ENCODE measurements at regions not wholly inside any gene's neighbourhood (a gene's known extent, or its start where the extent isn't known, plus 50 kb on each side); places are given as distances from the start of the nearest gene placed in this dataset.

DNA sequence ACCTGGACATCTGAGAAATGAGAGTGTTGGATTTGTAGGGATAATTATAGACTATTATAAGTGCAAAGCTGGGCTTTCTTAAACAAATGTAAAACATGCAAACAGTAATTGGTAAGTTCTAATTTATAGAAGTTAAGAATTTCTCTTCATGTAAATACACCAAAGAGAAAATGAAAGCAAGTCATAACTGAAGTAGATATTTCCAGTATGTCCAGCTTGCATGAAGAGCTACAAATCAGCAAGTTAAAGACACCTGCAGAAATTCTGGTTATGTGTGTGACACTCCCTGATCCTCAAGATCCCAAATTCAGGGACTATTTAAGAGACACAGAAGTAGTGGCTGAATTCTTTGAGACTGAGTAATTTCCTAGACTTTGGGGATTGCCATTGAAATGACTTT, 308.9 kb downstream of the TLE4 start:
- Mint-ChIP-seq H3K27me3 (ENCODE audit: low read depth) (peaks cover 6% of the 10 kb centered on the region), H3K4me3 (ENCODE audit: unreplicated experiment) (no peak overlapping the region), H3K36me3 (ENCODE audit: low read depth) (no peaks in the 10 kb centered on the region), H3K4me1 (ENCODE audit: low read depth) (no peaks in the 10 kb centered on the region), H3K27ac (ENCODE audit: unreplicated experiment) (no peak overlapping the region), H3K9me3 (ENCODE audit: low read depth) (peaks cover 4% of the 10 kb centered on the region)
- TF ChIP-seq, protein P1, sequence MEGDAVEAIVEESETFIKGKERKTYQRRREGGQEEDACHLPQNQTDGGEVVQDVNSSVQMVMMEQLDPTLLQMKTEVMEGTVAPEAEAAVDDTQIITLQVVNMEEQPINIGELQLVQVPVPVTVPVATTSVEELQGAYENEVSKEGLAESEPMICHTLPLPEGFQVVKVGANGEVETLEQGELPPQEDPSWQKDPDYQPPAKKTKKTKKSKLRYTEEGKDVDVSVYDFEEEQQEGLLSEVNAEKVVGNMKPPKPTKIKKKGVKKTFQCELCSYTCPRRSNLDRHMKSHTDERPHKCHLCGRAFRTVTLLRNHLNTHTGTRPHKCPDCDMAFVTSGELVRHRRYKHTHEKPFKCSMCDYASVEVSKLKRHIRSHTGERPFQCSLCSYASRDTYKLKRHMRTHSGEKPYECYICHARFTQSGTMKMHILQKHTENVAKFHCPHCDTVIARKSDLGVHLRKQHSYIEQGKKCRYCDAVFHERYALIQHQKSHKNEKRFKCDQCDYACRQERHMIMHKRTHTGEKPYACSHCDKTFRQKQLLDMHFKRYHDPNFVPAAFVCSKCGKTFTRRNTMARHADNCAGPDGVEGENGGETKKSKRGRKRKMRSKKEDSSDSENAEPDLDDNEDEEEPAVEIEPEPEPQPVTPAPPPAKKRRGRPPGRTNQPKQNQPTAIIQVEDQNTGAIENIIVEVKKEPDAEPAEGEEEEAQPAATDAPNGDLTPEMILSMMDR (IDR thresholded peaks at IDR 0.05) = no peak
- no peak for DNase-seq (ENCODE audit: low spot score)

DNA sequence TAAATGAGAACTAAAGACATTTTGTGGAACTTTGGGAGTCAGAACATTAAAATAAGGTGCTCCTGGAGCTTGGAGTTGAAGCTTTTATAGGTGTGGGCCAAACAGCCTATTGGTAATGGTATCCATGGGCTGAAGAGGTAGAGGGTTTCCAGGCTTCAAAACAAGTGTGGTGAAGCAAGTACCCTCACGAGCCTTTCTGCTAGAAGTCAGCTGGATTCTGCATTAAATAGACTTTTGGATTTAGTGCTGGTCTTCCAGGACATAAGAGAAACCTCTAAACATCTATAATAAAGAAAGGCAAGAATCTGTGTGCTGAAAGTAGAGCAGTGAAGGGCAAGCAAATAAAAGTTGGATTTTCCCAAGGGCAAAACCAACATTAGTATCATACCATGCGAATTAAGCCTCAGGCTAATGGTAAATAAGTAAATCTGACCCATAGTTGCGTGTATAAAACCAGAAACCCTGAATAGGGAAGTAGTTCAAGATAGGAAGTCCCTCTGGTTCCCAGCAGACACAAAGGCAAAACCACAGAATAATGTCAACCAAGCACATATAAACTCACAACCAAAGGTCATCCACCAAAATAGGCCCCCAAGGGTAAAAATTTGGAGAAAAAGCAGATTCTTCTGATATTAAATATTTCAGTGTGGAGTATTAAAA, 306.3 kb downstream of the TLE4 start:
- H3K4me3 Mint-ChIP-seq (ENCODE audit: unreplicated experiment) = no peak overlapping the region
- peaks cover 8% of the 10 kb centered on the region for H3K9me3 Mint-ChIP-seq (ENCODE audit: low read depth)
- H3K4me1 Mint-ChIP-seq (ENCODE audit: low read depth) = no peaks in the 10 kb centered on the region
- H3K27me3 Mint-ChIP-seq (ENCODE audit: low read depth) = peaks cover 2% of the 10 kb centered on the region
- H3K27ac Mint-ChIP-seq (ENCODE audit: unreplicated experiment) = no peak overlapping the region
- DNase-seq (ENCODE audit: low spot score) = no peak
- TF ChIP-seq, protein P1 (IDR thresholded peaks at IDR 0.05) = no peak
- peaks cover 3% of the 10 kb centered on the region for H3K36me3 Mint-ChIP-seq (ENCODE audit: low read depth)

DNA sequence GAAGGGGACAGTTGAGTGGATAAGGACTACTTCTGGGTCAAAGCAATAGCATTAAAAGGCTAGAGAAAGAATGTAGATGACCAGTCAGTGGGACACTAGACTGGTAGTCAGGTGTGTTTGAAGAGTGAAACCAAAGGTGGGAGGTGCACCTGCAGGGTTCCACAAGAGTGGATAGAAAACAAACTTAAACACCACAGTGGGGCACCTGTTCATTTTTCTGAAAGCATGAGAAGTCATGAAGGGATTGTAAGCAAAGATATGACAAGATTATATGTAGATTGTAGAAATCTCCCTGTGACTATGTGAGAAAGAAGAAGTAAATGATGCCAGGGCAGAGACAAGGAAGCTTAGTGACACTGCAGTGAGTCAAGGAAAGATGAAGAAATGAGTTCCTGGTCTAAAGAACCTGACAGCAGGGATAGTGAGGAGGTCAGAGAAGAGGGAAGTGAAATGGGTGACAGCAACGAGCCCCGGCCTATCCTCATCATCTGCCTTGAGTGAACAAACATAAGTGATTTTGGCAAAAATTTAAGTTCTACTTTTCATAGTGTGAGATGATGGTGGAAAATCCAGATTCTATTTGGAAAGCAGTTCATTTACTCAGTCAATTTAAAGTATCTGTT, 296.9 kb downstream of the TLE4 start:
- Mint-ChIP-seq H3K27ac (ENCODE audit: unreplicated experiment) (no peak overlapping the region), H3K4me3 (ENCODE audit: unreplicated experiment) (no peak overlapping the region), H3K4me1 (ENCODE audit: low read depth) (no peaks in the 10 kb centered on the region), H3K27me3 (ENCODE audit: low read depth) (peaks cover 8% of the 10 kb centered on the region), H3K36me3 (ENCODE audit: low read depth) (peaks cover under 1% of the 10 kb centered on the region), H3K9me3 (ENCODE audit: low read depth) (no peaks in the 10 kb centered on the region)
- DNase-seq (ENCODE audit: low spot score) = no peak
- TF ChIP-seq, protein P1 (IDR thresholded peaks at IDR 0.05) = no peak

DNA sequence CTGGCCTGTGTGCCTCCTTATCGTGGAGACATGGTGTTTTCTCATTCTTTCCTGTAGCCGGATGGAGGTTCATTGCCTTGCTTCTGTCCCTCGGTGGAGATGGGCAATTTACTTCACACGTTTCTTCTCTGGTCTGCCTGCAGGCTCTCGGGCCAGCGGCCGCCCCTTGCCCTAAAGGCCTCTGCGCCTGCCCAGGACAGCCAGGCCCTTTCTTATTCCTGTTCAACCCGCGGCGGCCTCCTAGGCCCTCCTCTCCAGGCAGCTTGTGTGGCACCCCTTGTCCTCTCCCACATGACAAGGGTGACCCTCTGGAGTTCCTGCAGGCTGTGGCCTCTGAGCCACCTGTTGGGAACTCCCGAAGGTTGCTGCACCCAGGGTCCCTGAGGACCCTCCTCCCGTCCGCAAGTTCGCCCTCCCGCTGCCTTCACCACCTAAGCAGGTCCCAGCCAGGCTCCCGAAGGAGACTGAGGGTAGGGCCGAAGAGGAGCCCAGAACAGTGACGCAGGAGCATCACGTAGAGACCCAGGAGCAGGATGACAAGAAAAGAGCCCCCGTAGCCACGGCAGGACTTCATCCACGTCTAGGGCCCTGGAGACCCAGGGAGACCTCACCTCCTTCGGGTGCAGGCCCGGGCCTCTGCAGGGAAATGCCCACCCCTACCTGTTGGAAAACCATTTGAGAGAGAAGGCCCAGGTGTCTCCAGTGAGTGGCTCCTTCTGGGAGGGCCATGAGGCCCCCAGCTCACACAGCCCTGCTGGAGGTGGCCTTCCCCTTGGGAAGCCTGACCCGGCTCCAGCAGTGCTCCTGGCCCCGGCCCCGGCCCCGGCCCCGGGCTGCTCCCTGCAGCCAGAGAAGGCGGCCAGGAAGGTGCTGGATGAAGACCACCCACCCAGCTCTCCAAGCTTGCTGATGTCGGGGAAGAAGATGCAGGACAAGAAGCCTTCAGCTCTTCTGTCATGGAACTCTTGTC, 291.4 kb downstream of the TLE4 start:
- Mint-ChIP-seq H3K4me1 (ENCODE audit: low read depth) (no peaks in the 10 kb centered on the region), H3K27ac (ENCODE audit: unreplicated experiment) (no peak overlapping the region), H3K9me3 (ENCODE audit: low read depth) (peaks cover 6% of the 10 kb centered on the region), H3K36me3 (ENCODE audit: low read depth) (no peaks in the 10 kb centered on the region), H3K4me3 (ENCODE audit: unreplicated experiment) (no peak overlapping the region), H3K27me3 (ENCODE audit: low read depth) (peaks cover 5% of the 10 kb centered on the region)
- TF ChIP-seq, protein P1 (IDR thresholded peaks at IDR 0.05) = no peak
- no peak for DNase-seq (ENCODE audit: low spot score)

DNA sequence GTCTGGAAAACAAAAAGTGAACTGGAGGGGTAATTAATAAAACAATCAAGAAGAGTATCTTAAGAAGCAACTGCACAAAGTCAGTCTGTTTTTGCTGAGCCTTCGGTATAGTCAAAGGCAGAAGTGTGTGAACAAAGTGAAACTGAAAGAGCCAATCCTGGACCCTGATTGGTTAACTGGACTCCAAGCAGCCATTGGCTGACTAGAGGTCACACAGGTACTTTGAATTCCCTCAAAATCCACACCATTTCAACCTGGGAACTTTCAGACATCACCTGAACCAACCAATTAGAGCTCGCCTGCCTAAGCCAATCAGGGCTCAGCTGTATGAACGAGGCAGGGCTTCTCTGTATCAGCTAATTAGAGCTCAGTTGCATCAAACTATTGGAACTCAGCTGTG, 286.7 kb downstream of the TLE4 start:
- Mint-ChIP-seq H3K4me1 (ENCODE audit: low read depth) (no peaks in the 10 kb centered on the region), H3K9me3 (ENCODE audit: low read depth) (peaks cover 6% of the 10 kb centered on the region), H3K27me3 (ENCODE audit: low read depth) (no peaks in the 10 kb centered on the region), H3K36me3 (ENCODE audit: low read depth) (no peaks in the 10 kb centered on the region), H3K4me3 (ENCODE audit: unreplicated experiment) (no peak overlapping the region), H3K27ac (ENCODE audit: unreplicated experiment) (no peak overlapping the region)
- no peak for DNase-seq (ENCODE audit: low spot score)
- TF ChIP-seq, protein P1 (IDR thresholded peaks at IDR 0.05) = no peak

Data from chondrocyte (in vitro differentiated cells).